Femur (tissue), 1 donor: ENCODE measurements at regions not wholly inside any gene's neighbourhood (a gene's known extent, or its start where the extent isn't known, plus 50 kb on each side); places are given as distances from the start of the nearest gene placed in this dataset.

Source experiments
- DNase-seq: peaks from one replicate; pipeline ENCODE4 v3.0.0-alpha.2; 2017

DNA sequence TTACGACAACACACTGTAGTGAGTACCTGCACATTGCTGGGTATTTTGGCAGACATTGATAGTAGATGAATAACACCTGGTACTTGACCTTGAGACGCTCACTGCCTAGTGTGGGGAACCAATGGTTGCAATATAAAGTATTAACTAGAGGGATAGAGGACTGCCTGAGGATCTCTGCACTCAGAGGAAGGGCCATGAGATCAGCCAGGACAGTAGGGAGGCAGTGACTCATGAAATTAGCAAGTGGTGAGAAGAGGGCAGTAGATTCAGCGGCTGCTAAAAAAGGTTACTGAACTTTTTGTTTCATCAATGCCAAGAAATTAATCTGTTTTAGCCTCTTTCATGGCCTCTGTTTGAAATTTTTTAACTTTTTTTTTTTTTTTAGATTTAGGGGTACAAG, 250.8 kb upstream of the TCF4 start:
- DNase-seq: no peak

DNA sequence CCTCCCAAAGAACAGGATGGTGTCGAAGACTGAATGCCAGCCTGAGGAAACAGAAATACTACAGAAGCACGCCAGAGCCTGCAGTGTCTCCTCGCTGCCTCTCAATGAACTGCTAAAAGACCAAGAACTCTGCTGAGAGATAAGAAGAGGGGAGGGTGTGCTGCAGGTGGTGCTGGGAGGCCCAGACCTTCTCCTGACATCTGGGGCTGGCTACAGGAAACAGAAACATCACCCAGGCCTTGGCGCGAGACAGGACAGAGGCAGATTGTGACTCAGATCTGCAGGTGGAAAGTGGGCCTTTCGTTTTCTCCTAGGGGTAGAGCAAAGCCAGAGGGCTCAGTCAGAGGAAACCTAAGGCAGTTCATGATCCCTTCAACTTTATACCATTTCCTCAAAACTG, 250.3 kb upstream of the TCF4 start:
- DNase-seq: no peak

DNA sequence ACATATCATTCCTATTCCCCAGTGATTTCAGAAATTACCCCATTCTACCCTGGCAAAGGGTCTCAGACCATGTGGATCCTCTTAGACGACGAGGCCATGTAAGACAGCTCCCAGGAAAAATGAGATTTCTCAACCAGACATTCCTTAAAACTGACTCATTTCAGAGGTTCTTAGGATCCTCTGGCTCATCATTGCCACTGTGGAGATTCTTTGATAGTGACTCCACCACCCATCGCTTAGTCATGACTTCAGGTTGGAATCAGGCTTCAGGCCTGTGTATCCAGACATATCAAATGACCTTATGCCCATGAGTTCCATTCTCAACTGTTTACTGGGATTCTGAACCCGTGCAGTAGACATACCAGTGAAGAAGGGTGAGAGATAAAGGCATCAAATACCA, 245.6 kb upstream of the TCF4 start:
- DNase-seq: no peak

DNA sequence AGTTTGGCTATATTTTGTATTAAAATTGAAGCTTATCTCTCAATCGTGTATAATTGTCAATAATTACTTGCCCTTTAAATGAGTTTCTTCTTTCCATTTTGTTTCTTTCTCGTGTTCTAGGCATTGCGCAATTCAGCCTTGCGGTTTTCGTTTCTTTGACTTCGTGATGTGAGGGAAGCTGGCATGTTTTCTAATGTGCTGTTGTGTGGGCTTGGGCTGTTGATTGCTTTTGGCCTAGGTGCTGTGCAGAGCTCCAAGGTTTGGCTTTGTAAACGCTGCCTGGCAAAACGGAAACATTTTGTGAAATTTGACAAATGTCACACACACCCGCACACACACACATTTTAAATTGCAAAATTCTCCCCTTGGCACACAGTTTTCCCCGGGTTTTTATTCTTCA, 242.6 kb upstream of the TCF4 start:
- no peak for DNase-seq

DNA sequence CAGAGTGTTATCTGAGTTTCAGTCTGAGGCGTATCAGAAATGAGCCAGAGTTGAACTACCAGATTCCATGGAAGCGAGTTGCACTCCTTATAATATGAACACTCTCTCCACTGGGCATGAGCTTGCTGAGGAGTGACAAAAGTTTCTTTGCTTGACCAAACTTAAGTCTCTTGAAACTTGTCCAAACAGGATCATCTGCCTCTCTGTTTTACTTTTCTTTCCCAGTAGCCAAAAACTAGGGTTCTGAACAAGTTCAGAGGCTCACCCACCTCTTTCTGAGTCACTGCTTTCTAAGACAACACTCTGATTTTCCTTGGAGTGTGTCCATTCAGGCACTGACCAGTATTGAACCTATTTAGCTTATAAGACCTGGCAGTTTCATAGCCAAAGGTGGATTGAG, 233.2 kb upstream of the TCF4 start:
- no peak for DNase-seq

DNA sequence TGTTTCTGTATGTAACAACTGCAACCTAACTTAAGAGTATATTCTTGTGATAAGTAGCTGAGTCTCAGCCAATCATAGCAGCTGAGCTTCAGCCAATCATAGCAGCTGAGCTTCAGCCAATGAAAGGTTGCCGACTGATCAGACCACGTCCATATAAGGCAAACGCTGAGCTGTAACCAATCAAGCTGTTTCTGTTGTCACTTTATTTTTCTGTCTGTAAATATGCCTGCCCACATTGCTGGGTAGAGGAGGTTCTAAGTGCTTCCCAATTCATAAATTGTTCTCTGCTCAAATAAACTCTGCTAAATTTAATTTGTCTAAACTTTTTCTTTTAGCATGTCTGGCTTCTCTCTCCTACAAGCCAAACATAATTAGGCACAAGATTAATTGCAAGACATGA, 231.5 kb upstream of the TCF4 start:
- DNase-seq: no peak

DNA sequence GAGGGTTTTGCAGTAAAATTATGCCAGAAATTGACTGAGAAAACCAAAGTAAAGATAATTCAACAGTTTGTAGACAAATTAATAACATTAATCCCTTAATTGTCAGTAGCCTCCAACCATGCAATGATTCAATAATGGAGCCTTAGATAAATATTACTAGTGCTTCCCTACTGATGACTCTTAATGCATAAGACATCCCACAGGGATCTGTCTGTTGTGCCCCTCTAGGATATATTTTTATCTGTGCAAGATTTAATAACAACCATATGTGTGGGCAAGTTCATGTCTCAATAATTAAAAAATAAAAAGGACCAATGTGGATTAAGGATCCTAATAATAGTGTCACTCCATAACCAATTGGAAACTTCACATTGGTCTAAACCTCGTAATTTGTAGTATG, 230.3 kb upstream of the TCF4 start:
- no peak for DNase-seq

DNA sequence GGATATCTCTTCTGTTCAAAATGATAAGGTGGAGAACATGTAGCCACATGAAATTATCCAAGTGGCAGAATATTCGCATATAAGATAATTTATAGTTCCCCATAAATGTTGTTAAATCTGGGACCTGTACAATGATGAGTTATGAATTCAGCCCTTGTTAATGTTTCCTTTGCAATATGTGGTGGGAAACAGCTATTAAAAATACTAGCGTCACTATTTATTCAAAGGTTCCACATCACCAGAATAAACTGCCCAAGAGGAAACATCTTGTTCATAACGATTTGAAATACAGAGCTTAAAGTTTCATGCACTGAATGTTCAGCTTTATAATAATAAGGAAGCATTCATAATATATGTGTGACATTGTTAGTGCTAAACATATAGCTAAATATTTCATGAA, 223.9 kb upstream of the TCF4 start:
- DNase-seq: no peak

DNA sequence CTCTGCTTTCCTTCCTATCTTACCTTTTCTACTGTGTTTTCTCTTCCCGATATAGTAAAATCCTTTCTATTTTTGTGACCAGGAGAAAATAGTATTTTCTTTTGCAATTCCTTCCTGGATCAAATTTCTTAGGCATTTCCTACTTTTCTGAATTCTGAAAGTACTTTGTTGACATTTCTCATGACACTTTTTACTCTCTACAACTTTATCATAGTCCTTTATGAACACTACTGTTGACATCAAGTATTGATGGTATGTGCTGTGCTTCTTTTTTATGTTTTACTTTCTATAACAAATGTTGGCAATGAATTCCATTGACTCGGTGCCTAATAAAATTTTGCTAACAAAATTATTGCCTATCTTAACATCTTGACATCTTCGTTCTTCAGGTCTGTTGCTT, 217.7 kb upstream of the TCF4 start:
- DNase-seq: no peak

DNA sequence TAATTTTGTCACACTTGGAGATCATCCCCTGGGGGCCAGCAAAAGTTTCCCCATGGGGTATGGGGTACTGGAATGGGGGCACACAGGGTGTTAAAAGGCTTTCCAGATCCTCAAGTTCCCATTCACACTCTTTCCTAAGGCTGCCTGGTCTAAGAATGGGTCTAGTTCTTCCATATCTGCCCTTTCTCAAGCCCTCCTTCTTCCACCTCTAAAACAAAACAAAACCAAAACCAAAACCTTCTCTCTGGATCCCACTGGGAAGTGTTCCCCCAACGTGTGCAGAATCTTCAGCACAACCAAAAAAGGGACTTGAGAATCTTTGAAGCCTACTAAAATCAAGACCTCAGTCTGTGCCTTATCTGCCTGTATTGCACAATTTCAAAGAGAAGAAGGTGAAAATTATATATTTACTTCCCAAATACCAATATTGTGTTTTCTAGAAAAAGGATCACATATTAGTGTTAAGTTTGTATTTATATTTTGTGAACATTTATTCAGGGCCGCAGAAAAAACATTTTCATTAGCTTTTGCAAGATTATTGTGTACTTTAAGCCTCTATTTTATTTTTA, 207.2 kb upstream of the TCF4 start:
- DNase-seq: no peak

DNA sequence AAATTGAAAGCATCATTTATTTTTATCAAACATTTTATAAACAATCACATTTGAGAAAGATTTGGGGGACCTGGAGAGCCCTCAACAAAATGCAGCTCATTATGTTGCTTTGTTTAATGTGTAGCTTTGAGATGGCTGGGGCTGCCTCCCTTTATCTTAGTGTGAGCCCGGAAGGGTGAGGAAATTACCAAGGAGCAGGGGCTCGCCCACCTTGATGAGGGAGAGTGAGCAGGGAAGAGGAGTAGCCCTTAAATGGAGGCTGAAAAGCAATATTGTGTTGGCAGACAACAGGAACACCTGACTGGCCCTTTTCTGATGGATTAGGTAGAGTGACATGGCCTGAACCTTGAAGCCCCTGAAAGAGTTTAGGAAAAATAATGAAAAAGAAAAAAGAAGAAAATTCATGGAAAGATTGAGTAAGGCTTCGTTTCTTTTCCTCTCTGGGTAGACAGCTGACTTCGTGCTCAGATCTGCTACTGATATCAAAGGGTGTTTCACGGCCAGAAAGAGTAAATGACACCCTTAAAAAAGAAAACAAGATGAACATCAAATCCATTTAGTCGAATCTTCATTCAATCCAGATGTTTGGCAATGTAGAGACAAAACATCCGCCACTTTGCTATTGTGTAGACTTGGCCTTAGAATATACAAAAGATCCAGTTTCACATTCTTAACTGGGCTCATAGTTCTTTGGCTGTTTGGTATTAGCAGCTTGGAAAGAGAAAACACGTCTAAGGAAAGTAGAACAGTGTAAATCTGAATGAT, 206.5 kb upstream of the TCF4 start:
- DNase-seq: no peak

DNA sequence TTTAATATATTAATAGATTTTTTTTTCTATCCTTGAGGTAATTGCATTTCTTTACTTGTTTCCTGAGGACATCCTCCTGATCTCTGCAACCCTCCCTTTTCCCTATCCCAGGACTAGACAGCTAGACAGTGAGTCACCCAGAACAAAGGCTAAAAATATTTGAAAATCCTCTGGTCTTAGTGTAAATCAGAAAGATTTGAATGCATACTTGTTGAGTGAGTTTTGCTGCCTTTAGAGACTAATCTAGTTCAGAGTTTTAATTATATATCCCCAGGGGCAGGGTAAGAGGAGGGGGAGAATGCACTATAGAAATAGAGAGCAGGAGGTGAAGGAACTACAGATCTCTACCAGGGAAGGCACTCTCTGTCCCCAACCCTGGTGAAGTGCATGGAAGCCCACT, 202.3 kb upstream of the TCF4 start:
- no peak for DNase-seq

DNA sequence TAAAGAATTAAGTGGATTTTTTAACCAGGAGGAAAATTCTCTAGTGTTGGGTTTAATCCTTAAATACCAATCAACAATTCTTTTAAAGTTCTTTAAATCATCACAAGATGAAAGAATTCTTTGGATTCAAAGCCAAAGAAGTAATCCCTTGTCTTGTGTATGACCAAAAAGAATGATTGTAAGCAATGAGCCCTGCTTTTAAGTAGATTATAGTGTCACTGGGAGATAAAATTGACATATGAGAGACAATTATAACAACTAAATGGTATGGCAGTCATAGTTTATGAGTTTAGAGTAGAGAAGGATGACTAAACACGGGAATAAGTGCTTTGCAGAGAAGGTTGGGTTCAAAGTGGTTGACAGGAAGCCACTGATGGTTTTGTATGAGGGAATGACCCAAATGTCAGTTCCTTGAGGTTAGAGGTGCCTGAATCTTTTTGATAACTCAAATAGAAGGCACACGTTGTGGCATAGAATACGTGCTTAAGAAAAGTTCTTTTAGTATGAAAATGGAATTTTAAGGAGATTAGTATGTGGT, 199.6 kb upstream of the TCF4 start:
- DNase-seq: no peak

DNA sequence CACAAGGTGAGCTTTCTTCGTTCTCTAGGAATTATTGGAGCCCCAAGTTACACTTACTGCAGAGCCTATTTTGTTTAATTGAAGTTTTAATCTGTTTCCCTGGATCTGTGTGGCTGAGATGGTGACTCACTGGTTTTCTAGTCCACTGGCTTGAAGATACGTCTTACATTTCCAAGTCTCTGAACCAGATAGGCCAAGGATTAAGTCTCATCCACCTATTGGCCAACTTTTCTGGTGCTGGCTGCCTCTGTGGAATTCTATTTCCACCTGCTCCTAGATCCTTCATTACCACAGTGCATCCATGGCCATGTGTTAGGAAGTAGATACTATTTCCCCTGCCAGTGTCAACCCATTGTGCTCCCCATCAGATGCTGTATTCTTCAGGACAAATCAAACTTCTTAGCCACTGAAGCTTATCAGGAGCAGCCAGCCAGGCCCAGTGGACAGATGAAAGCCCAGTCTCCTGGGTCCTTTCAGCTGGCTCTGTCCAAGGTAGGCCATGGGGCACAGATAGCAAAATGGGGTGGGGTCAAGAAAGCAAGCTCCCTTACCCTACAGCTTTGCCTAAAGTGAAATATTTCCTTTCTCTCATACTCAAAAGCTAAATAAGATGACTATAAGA, 198.8 kb upstream of the TCF4 start:
- no peak for DNase-seq

DNA sequence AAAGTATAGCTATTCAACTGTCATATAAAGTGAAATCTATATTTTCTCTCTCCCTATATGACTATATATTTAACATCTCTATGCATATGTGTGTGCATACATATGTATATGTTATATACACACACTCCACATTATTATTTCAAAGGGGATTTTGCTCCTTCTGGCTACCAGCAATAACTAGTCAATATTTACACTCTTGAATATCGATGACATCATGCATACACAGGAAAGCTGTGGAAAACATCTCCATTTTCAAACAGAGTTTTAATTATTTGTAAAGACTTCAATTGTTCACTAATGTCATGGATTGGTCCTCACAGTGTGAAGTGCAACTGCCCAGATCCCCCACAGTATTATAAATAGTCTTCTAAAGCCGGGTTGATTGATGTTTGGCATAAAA, 195.9 kb upstream of the TCF4 start:
- DNase-seq: no peak

DNA sequence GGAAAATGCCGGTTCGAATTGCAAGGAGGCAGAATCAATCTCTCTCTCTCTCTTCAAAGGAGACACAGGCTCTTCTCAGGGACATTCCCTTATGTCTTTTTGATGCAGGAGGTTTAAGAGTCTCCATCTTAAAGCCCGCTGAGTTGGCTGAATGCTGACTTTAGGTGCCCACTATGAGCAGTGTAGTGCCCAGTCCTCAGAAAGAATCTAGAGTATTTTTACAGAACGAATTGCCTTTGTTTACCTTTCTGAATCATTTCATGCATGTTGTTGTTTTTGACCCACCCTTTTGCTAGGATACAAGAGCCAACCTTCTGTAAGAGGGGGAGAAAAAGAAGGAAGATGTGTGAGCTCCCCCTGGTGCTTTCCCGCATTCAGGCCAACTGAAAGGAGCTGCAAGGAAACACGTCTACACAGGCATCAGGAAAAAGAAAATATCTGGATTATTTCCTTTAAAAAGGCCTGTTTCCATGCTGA, 193.5 kb upstream of the TCF4 start:
- DNase-seq: peak; percentile 70

DNA sequence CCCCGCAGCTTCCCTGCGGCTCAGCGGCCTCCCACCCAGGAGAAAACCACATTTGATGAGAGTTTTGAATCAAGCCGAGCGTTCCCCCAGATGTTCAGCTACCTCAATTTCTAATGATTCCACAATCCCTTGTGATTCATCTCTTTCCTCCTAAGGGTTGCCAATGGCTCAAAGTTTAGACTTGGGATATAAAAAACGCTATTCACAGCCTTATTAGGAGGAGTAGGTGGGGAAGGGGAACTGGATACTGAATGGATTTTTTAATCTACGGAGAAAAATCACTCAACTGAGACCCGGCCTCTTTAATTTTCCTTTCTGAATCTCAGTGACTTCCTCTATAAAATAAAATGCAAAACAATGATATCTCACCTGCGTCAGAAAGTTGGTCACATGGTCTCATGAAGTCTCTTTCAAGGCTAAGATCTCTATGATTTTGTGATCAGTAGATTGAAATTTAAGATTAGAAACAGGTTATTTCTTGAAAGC, 192.6 kb upstream of the TCF4 start:
- DNase-seq: no peak

DNA sequence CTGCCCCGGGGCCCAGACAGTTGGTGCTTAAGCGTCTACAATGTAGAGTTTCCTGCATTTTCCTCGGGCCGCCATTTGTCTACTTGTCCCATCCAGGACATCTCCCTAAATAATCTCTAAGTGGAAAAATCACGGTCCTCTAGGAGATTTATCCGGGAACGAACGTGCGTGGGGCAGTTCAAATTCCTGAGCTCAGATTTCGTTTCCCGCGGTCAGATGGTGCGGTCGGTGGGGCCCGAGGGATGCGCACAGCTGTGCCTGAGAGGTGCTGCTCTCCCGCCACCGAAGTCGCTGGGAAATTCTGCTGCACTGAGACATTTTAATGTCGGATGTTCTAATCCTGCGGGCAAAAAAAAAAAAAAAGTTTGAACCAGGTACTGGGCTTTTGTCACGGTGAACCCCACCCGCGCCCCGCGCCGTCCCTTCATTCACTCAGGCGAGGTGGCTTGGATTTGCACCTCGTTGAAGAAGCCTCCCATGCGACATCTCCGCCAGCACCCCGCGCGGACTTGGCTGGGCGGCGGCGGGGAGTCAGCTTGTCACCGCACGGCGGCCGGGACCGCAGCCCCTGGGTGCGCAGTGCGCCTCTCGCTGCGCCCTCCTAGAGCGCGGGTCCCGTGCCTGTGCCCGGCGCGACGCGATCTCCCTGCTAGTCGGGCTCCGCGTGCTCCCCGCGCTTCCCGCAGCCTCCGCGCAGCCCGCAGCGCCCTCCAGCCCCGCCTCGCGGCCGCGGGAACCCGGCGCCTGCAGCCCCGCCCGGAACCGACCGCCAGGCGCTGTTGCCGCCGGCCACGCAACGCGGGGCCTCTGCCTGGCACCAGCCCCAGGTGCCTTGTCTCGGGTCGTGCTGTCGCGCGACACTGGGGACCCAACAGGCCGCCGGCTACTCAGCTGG, 191.9 kb upstream of the TCF4 start:
- DNase-seq: peak; percentile 60

DNA sequence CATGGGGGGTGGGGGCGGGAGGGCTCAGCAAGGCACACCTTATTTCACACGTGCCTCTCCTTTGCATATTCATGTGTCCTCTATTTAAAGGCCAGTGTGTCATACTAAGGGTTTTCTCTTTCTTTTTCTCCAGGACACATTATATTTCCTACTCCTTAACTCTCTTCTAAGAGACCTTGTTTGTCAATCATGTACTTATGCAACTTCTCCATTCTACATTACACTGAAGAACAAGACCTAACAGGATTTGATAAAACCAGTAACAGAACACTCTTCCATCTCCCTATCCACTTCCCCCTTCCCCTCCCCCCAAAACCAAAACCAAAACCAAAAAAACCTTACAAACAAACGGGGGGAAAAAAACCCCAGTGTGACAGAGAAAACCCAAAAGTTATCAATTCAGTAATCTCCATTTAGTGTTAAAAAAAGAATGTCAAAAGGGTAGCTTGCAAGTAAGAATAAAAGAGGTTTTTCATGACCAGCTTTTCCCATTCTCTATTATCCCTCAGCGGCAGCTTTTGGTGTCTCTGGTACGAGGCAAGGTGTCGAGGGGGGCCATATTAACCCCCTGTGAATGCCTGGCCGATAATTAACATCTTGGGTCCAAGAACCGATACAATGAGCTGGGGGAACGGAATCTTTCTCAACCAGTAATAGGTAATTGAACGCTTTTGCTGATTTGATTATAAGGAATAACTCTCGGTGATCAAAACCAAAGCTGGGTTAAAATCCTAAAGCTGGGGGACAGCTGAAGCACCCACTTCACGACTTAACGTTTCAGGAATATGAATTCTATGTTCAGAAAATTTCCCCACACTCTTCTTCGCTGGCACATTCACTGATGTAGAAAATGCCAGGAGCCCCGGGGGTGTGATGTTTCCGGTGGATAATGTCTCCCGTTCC, 191.0 kb upstream of the TCF4 start:
- no peak for DNase-seq

DNA sequence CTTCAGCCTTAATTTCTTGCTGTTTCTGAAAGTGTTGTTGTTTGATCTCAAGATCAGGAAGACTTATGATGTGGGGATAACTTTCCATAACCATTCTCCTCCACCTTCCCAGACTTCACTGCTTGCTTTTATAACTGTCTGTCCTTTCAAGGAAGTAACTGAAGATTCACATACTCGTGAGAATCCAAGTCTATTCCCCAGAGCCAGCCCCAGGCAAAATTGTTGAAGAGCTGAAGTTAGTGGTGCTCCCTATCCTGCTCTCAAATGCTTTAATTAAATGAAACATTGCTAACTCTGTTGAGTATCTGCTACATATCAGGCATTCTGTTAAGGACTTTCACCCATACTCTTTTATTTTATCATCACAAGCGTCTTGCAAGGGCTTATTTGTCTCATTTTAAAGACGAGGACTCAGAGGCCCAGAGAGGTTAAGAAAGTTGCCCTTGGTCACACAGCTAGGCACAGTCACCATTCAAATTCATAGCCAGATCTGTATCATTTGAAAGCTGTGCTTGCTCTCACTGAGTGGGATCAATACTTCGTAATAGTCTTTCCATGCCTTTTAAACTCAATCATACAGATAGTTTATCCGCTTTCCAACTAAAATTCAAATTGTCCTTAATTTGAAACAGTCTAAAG, 189.8 kb upstream of the TCF4 start:
- no peak for DNase-seq

DNA sequence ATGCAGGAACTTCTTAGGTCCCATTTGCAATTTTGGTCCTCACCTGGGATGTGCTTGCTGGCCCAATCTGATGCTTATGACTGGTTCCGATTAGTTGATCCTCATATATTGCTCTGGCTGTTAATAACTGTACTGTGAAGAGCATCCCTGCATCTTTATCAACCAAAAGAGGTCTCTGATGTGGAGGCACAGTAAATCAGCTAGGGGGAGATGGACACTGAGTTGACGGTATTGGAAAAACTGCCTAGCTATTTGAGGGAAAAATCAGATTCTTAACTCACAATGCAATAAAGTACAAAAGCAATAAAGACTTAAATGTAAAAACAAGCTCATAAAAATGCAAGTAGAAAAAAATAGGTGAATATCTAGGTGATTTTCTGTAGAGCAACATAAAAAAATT, 188.0 kb upstream of the TCF4 start:
- no peak for DNase-seq
